ENCODE measurements at regions not wholly inside any gene's neighbourhood (a gene's known extent, or its start where the extent isn't known, plus 50 kb on each side); places are given as distances from the start of the nearest gene placed in this dataset.

- H3K27me3 ChIP-seq, result no peaks in the 10 kb centered on the region
- H3K36me3 ChIP-seq, result no peaks in the 10 kb centered on the region
- no peak for DNase-seq
- no peak overlapping the region for H3K27ac ChIP-seq
- H3K9me3 ChIP-seq, result no peaks in the 10 kb centered on the region
- H3K4me3 ChIP-seq, result no peak overlapping the region
- H3K4me1 ChIP-seq, result no peaks in the 10 kb centered on the region
- TF ChIP-seq CTCF (IDR thresholded peaks at IDR 0.05) (no peak), POLR2A (IDR thresholded peaks at IDR 0.05) (no peak)
Measured at GRCh38 chr17:72301887-72302286, 181.1 kb downstream of the SOX9 start.

DNA sequence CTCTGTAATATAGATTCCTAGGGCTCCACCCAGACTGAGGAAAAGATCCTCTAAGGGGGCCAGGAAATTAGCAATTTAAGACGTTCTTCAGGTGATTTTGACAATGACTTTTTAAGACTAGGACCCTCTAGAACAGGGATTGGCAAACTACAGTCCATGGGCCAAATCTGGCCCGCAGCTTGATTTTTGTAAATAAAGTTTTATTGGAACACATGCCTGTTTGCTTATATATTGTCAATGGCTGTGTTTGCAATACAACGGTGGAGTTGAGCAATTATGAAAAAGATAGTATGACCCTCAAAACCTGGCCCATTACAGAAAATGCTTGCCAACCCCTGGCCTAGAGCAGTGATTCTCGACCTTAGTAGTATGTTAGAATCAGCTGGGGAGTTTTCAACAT, 181.9 kb downstream of the SOX9 start:
- Histone ChIP-seq H3K27me3 (no peaks in the 10 kb centered on the region), H3K27ac (no peak overlapping the region), H3K4me3 (no peak overlapping the region), H3K4me1 (no peaks in the 10 kb centered on the region), H3K36me3 (no peaks in the 10 kb centered on the region), H3K9me3 (no peaks in the 10 kb centered on the region)
- TF ChIP-seq POLR2A (IDR thresholded peaks at IDR 0.05), result no peak
- no peak for TF ChIP-seq CTCF (IDR thresholded peaks at IDR 0.05)
- DNase-seq, result no peak

DNA sequence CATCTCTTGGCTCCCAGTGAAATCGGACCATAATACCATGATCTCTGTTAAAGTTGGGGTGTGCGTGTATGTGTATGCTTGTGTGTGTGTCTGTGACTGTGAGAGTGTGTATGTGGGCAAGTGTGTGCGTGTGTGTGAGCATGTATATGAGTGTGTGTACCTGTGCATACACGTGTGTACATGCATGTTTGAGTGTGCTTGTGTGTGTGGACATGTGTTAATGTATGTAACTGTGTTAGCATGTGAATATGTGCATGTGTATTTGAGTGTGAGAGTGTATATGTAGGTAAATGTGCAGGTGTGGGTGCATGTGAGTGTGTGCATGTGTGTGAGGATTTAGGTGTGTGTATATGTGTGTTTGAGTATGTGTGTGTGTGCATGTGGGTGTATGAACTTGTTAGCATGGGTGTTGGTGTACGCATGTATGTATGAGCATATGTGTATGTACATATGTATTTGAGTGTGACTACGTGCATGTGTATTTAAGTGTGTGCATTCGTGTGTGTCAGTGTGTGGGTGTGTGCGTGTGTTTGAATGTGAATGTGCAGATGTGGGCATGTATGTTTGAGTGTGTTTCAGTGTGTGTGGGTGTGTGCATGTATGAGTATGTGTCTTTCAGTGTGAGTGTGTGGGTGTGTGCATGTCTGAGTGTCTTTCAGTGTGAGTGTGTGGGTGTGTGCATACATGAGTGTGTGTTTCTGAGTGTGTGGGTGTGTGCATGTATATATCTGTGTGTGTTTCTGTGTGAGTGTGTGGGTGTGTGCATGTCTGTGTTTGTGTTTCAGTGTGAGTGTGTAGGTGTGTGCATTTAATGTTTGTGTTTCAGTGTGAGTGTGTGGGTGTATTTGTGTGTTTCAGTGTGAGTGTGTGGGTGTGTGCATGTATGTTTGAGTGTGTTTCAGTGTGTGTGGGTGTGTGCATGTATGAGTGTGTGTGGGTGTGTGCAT, 183.2 kb downstream of the SOX9 start:
- Histone ChIP-seq H3K9me3 (no peaks in the 10 kb centered on the region), H3K27ac (no peak overlapping the region), H3K4me3 (no peak overlapping the region), H3K4me1 (peaks cover 0 to 3% (median 0%) of the 10 kb centered on the region in 4 donors), H3K36me3 (no peaks in the 10 kb centered on the region), H3K27me3 (no peaks in the 10 kb centered on the region)
- TF ChIP-seq CTCF (IDR thresholded peaks at IDR 0.05) (no peak), POLR2A (IDR thresholded peaks at IDR 0.05) (no peak)
- DNase-seq, result no peak

GRCh38 chr17:72304859-72305258, 184.0 kb downstream of the SOX9 start:
- H3K27me3 ChIP-seq, result no peaks in the 10 kb centered on the region
- no peak for TF ChIP-seq POLR2A (IDR thresholded peaks at IDR 0.05)
- no peak for TF ChIP-seq CTCF (IDR thresholded peaks at IDR 0.05)
- H3K4me1 ChIP-seq, result peaks cover 0 to 5% (median 0%) of the 10 kb centered on the region in 4 donors
- no peak overlapping the region for H3K27ac ChIP-seq
- H3K9me3 ChIP-seq, result no peaks in the 10 kb centered on the region
- H3K4me3 ChIP-seq, result no peak overlapping the region
- DNase-seq, result no peak
- no peaks in the 10 kb centered on the region for H3K36me3 ChIP-seq

GRCh38 chr17:72305472-72305871, 184.7 kb downstream of the SOX9 start:
- TF ChIP-seq CTCF (IDR thresholded peaks at IDR 0.05), result no peak
- no peak for TF ChIP-seq POLR2A (IDR thresholded peaks at IDR 0.05)
- no peaks in the 10 kb centered on the region for H3K36me3 ChIP-seq
- H3K27ac ChIP-seq, result no peak overlapping the region
- no peak overlapping the region for H3K4me3 ChIP-seq
- no peaks in the 10 kb centered on the region for H3K27me3 ChIP-seq
- peaks cover 0 to 5% (median 0%) of the 10 kb centered on the region in 4 donors for H3K4me1 ChIP-seq
- DNase-seq, result no peak
- H3K9me3 ChIP-seq, result no peaks in the 10 kb centered on the region

All from Peyer's patch (tissue), 4 donors.